ENCODE measurements at regions not wholly inside any gene's neighbourhood (a gene's known extent, or its start where the extent isn't known, plus 50 kb on each side); places are given as distances from the start of the nearest gene placed in this dataset.

DNA sequence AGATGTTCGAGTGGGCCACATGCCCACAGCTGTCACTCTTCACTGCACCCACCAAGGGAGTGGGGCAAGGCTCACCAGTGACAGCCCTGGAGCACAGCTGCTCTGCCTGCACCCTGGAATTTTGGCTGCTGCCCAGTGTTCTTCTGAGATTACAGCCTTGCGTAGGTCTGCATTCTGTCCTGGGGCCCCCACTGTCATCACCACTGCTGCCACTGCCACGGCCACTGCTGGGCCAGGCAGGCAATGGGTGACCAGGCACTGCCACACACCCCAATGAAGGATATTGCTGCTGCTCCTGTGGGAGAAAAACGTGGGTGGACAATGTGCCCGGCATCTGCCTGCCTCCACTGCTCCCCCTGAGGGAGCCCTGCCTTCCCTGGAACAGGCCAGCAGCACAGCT, 1717.0 kb downstream of the TP53TG3F start:
- WGBS, 2 experiments (ENCODE audit: low coverage in 1 of 2, low lambda C conversion rate in 2 of 2, missing lambda C conversion rate in 2 of 2) = 21 to 28% methylated on average over 5 of the region's 5 CpGs
- no peak for TF ChIP-seq EZH2 (IDR thresholded peaks at IDR 0.05; ENCODE audit: insufficient read depth, poor library complexity, severe bottlenecking)
- TF ChIP-seq EZH2phosphoT487 (IDR thresholded peaks at IDR 0.05; ENCODE audit: insufficient read depth, low read depth) = no peak
- H3K9me2 ChIP-seq (ENCODE audit: insufficient read depth) = no peaks in the 10 kb centered on the region
- no peaks in the 10 kb centered on the region for H3K27me3 ChIP-seq (replicated peaks; ENCODE audit: insufficient read depth)
- no peak overlapping the region for H2AFZ ChIP-seq
- H3K9me3 ChIP-seq (ENCODE audit: low read depth) = no peaks in the 10 kb centered on the region
- no peaks in the 10 kb centered on the region for H3K36me3 ChIP-seq (ENCODE audit: low read depth)
- no peak for DNase-seq
- H3K79me2 ChIP-seq (ENCODE audit: insufficient read depth) = no peaks in the 10 kb centered on the region
- no peaks in the 10 kb centered on the region for H3K4me1 ChIP-seq (ENCODE audit: insufficient read depth)
- H4K20me1 ChIP-seq (ENCODE audit: insufficient read depth) = no peaks in the 10 kb centered on the region
- H3F3A ChIP-seq (ENCODE audit: insufficient read depth) = no peaks in the 10 kb centered on the region
- in situ Hi-C loops (cut with MboI) = no loop called here
- H3K9ac ChIP-seq = no peak overlapping the region
- H3K4me2 ChIP-seq (ENCODE audit: unreplicated experiment) = no peak overlapping the region
- no peak overlapping the region for H3K27ac ChIP-seq
- no peak overlapping the region for H3K4me3 ChIP-seq

GRCh38 chr16:35177851-35178250, 1718.4 kb downstream of the TP53TG3F start:
- H3K4me3 ChIP-seq = no peak overlapping the region
- H3K27me3 ChIP-seq (replicated peaks; ENCODE audit: insufficient read depth) = no peaks in the 10 kb centered on the region
- H3K9me2 ChIP-seq (ENCODE audit: insufficient read depth) = no peaks in the 10 kb centered on the region
- no peak overlapping the region for H3K27ac ChIP-seq
- in situ Hi-C loops (cut with MboI) = no loop called here
- no peaks in the 10 kb centered on the region for H3K79me2 ChIP-seq (ENCODE audit: insufficient read depth)
- no peak overlapping the region for H3K9ac ChIP-seq
- no peak for DNase-seq
- TF ChIP-seq EZH2 (IDR thresholded peaks at IDR 0.05; ENCODE audit: insufficient read depth, poor library complexity, severe bottlenecking) = no peak
- H3K4me1 ChIP-seq (ENCODE audit: insufficient read depth) = no peaks in the 10 kb centered on the region
- H2AFZ ChIP-seq = no peak overlapping the region
- H3K36me3 ChIP-seq (ENCODE audit: low read depth) = no peaks in the 10 kb centered on the region
- H3F3A ChIP-seq (ENCODE audit: insufficient read depth) = no peaks in the 10 kb centered on the region
- H3K4me2 ChIP-seq (ENCODE audit: unreplicated experiment) = no peak overlapping the region
- WGBS, 2 experiments (ENCODE audit: low coverage in 1 of 2, low lambda C conversion rate in 2 of 2, missing lambda C conversion rate in 2 of 2) = 63 to 70% methylated on average over 2 of the region's 2 CpGs
- H3K9me3 ChIP-seq (ENCODE audit: low read depth) = no peaks in the 10 kb centered on the region
- H4K20me1 ChIP-seq (ENCODE audit: insufficient read depth) = no peaks in the 10 kb centered on the region

DNA sequence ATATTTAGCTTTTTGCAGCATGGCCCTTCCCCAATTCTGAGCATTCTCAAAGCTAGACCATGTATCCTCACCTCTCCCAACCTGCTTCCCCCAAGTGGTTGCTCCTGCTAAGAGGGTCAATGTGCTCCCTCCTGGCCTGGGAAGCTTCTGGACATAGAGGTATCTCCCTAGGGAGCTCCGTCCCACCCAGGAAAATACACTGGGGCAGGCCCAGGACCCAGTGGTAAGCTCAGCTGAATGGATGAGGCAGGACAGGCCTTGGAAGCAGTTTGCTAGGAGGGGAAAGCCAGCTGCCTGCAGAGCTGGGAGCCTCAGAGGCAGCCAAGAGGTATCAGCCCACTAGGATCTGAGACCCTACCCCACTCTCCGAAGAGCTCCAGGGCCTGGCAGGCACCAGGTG, 1721.6 kb downstream of the TP53TG3F start:
- Histone ChIP-seq H3K4me3 (no peak overlapping the region), H3K27me3 (replicated peaks; ENCODE audit: insufficient read depth) (no peaks in the 10 kb centered on the region), H3K9ac (no peak overlapping the region), H3K36me3 (ENCODE audit: low read depth) (no peaks in the 10 kb centered on the region), H3K79me2 (ENCODE audit: insufficient read depth) (no peaks in the 10 kb centered on the region), H3K9me3 (ENCODE audit: low read depth) (no peaks in the 10 kb centered on the region), H4K20me1 (ENCODE audit: insufficient read depth) (no peaks in the 10 kb centered on the region), H3K9me2 (ENCODE audit: insufficient read depth) (no peaks in the 10 kb centered on the region), H3K4me2 (ENCODE audit: unreplicated experiment) (no peak overlapping the region), H3K4me1 (ENCODE audit: insufficient read depth) (no peaks in the 10 kb centered on the region), H3F3A (ENCODE audit: insufficient read depth) (no peaks in the 10 kb centered on the region), H3K27ac (no peak overlapping the region), H2AFZ (no peak overlapping the region)
- 8 to 21% methylated on average over 2 of the region's 2 CpGs for WGBS, 2 experiments (ENCODE audit: low coverage in 1 of 2, low lambda C conversion rate in 2 of 2, missing lambda C conversion rate in 2 of 2)
- in situ Hi-C loops (cut with MboI) = no loop called here
- TF ChIP-seq EZH2 (IDR thresholded peaks at IDR 0.05; ENCODE audit: insufficient read depth, poor library complexity, severe bottlenecking) = no peak
- no peak for TF ChIP-seq EZH2phosphoT487 (IDR thresholded peaks at IDR 0.05; ENCODE audit: insufficient read depth, low read depth)
- DNase-seq = no peak

GRCh38 chr16:35181422-35182030, 1722.1 kb downstream of the TP53TG3F start:
- H3K36me3 ChIP-seq (ENCODE audit: low read depth) = no peaks in the 10 kb centered on the region
- DNase-seq = no peak
- no peaks in the 10 kb centered on the region for H3K9me2 ChIP-seq (ENCODE audit: insufficient read depth)
- no peaks in the 10 kb centered on the region for H3K79me2 ChIP-seq (ENCODE audit: insufficient read depth)
- no peaks in the 10 kb centered on the region for H3K27me3 ChIP-seq (replicated peaks; ENCODE audit: insufficient read depth)
- no peaks in the 10 kb centered on the region for H3K4me1 ChIP-seq (ENCODE audit: insufficient read depth)
- TF ChIP-seq EZH2 (IDR thresholded peaks at IDR 0.05; ENCODE audit: insufficient read depth, poor library complexity, severe bottlenecking) = no peak
- TF ChIP-seq EZH2phosphoT487 (IDR thresholded peaks at IDR 0.05; ENCODE audit: insufficient read depth, low read depth) = no peak
- H3K27ac ChIP-seq = no peak overlapping the region
- no peaks in the 10 kb centered on the region for H4K20me1 ChIP-seq (ENCODE audit: insufficient read depth)
- no peaks in the 10 kb centered on the region for H3K9me3 ChIP-seq (ENCODE audit: low read depth)
- WGBS, 2 experiments (ENCODE audit: low coverage in 1 of 2, low lambda C conversion rate in 2 of 2, missing lambda C conversion rate in 2 of 2) = 27 to 28% methylated on average over 6 of the region's 6 CpGs
- H2AFZ ChIP-seq = no peak overlapping the region
- in situ Hi-C loops (cut with MboI) = no loop called here
- H3K4me3 ChIP-seq = no peak overlapping the region
- H3K4me2 ChIP-seq (ENCODE audit: unreplicated experiment) = no peak overlapping the region
- H3K9ac ChIP-seq = no peak overlapping the region
- H3F3A ChIP-seq (ENCODE audit: insufficient read depth) = no peaks in the 10 kb centered on the region

All from GM23248 (cell line).